HG02763 (cell line): ENCODE measurements at regions not wholly inside any gene's neighbourhood (a gene's known extent, or its start where the extent isn't known, plus 50 kb on each side); places are given as distances from the start of the nearest gene placed in this dataset.

Experiments
- ATAC-seq: cut with Tn5 transposase; IDR thresholded peaks from one replicate; pipeline ENCODE4 v1.9.1; 2021; ENCODE audit warnings: mild to moderate bottlenecking, moderate library complexity; ENCODE audit not compliant: unreplicated experiment

DNA sequence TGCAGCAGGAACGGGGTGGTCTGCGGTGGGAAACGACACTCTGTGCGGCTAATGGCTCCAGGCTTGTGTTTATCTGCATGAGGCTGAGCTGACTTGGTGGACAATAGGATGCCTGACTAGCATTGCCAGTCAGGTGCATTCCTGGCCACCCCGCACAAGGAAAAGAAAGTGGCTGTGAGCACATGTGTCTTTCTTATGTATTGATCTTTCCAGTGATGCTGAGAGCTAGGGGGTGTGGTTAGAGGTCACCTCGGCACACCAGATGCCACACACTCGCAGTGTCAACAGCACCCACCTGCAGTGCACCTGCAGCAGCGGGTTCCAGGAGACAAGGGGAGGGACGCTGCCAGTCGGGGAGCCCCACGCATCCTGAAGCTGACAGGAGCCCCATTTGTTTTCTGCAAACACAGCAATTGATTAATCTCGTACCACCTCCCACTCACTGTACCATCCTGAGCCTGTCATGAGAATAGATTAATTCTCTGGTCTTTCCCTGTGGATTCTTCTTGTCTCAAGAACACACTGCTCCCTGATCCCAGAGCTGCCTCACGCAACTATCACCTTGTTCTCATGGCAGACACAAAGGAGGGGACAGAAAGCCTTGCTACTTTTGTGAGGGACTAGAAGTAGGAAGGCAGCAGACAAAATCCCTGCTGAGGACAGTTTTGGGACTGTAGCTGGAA lies 251.7 kb upstream of the WWC1 start:
- no peak for ATAC-seq

DNA sequence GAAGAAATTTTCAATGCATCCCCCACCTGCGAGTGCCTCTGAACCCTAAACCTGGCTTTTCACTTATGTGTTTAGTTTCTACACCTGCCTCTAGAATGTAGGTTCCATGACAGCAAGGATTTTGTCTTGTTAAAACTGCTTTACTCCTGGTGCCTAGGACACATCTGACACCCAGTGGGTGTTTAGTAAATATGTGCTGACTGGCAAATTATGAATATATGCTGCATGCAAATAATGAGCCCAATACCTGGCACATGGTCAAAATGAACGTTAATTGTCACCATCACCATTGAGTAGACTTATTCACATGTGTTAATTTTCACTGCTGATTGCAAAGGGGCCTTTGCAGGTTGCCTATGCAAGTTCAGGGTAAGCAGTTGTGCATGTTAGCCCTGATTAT lies 249.9 kb upstream of the WWC1 start:
- ATAC-seq, result no peak

DNA sequence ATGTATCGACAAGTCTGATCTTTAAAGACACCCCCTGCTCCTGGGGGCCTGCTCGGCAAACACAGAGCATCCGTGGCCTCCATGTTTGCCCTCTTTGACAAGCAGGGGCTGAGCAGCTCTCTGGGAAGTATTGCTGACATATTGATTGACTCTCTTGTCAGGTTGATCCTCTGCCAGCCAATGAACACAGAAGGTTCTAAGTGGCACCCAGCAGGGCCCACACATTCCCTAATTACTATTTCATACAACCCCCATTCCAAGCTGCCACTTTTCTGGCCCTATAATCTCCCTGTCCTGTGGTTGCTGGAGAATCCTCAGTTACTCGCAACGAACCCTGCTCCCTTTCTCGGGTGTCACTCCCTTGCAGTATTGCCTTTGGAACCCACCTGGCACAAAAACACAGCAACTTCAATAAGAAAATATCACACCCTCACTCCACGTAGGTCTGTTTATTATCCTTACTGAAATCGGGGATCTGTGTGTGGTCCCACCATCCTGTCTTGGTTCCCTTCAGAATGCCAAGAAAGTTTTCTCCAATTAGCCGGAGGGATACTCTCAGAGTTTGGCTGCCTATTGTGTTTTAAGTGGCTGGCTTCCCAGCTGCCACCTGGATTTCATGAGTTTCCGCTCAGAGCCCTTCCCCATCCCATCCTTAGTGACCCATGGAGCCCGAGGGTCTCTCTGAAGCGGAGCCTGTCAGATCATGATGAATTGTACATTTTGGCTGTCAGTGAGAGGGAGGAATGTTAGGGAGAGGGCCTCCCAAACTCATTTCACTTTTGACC lies 249.0 kb upstream of the WWC1 start:
- no peak for ATAC-seq

DNA sequence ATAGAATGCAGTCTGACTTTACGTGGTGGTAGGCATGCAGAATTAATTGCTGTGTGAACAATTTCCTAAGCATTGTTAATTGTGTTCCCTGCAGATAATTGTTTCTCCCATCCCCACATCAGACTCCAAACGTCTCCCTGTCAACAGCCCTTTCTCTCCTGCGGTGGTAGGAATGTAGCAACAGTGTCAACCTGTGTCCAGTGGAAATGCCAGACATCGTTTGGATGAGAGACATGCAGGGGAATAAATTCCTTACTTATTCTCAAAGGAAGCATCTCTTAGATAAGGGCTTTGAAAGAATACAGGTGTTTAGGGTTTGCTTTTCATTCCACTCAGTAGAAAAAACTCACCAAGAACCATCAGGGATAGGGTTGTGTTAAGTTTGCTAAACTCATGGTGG lies 245.3 kb upstream of the WWC1 start:
- ATAC-seq, result no peak

DNA sequence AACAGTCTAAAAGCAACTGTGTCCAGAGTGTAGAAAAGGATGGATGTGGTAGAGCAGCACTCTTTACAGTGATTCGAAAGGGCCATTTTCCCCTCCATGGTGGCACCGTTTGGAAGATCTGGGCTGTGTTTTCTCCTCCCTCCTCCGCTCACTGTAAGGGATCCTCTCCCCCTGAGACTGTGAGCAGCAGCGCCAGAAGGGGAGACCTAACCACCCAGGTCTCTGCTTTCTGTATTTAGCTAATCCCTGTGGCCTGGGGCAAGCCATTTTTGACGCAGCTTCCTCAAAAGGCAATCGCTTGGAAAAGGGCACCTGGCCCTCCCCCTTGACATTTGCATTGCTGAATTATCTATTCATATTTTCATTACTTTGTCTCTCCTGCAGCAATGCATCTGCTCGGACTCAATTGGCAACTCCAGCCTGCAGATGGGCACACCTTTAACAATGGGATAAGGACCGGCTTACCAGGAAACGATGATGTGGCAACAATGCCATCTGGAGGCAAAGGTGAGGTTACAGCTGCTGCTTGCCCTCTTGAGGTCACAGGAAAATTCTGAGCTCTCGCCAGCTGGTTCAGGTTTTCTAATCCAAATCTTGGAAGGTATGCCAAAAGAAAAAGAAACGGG lies 244.3 kb upstream of the WWC1 start:
- ATAC-seq, result no peak

DNA sequence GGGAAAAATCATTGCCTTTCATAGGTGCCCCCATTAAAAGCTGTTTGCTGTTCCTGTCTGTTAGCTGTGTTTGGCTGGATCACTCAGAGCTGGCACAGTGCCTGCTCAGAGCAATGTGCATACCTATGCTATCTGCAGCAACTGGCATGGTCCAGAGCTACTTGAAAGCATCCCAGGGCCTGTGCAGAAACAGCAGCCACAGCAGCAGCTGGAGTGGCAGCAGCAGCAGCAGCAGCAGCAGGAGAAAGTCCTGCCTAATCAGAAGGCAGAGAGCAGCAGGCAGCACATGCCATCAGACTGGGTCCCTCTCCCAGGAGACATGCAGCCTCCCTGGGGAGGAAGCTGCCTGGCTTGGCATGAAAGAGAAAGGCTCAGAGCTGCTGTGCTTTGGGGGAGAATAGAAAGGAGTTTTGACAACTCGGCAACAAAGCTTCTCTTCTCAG lies 243.8 kb upstream of the WWC1 start:
- no peak for ATAC-seq

DNA sequence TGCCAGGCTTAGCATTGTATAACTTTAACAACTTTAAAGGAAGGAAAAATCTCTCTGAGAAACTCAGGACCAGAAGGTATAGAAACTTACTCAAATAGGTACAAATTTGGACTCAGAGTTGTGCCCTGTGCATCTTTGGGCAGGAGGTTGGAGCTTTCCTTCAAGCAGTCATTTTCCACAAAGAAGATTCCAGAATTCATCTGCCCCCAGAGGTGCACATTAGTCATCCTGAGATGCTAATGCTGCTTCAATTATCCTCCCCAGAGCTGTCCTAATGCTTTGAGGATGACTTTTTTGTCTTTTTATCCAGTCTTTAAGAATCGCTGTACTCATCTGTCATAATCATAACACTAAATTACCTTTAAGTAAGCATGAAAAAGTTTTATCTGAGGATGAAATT lies 243.0 kb upstream of the WWC1 start:
- ATAC-seq, result no peak

GRCh38 chr5:168052686-168053085 lies 238.8 kb upstream of the WWC1 start:
- no peak for ATAC-seq

DNA sequence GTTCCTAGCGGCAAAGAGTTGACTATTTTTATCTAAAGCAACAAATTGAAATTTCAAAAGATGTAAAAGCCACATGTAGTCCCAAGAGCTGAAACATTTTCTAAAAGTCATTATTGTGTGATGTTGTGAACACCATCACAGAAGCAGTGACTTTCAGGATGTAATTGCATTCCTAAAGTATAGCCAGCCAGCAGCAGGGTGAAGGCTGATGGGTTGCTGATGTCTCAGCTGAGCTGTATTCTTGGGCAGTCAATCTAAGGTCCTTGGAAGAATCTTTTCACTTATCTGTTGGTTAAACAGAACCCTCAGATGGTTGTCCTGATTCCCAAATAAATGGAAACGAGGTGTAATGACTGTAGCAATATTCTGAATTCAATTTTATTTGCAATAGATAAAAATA lies 237.4 kb upstream of the WWC1 start:
- ATAC-seq, result no peak

DNA sequence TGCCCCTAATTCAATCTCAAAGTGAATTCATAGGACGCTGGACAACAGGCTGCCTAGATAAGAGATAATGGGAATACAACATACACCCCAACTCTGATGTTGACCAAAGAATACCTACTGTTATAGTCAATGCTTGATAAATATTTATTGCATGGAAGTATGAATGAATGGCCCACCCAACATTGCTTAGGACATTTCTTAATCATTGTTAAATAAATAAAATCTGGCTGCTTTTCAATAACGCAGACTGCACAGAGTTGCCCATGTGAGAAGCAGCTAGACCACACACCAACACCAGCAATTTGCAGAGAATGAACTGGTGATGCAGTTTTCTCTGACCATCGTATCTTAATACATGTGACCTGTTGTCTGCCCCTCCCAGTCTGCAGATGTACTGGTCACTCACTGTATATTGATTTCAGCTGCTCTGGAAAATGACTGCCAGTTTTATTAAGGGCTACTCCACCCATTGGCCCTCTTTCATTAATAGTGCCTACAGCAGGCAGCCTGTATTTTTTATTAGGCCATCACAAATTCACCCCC lies 236.2 kb upstream of the WWC1 start:
- ATAC-seq, result no peak

- no peak for ATAC-seq
Observed at GRCh38 chr5:168055961-168056360, 235.5 kb upstream of the WWC1 start.

- ATAC-seq, result no peak
Observed at GRCh38 chr5:168056499-168057182, 234.8 kb upstream of the WWC1 start.

DNA sequence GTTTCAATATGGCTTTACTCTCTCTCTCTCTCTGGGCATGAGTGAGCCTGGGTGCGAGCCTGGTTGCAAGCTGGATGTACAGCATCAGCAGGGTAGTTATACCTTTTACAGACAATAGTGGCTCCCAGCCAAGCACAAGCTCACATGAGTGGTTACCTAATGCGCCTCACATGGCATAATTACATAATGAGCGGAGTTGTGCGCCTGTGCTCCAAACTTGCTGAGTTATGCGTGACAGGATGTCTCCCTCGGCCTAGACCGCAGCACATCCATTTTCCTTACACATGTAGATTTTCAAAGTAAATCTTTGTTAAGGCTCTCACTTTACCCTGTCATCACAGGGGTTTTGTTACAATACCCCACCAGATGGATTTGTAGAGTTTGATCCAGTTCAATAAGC lies 233.5 kb upstream of the WWC1 start:
- ATAC-seq, result no peak

DNA sequence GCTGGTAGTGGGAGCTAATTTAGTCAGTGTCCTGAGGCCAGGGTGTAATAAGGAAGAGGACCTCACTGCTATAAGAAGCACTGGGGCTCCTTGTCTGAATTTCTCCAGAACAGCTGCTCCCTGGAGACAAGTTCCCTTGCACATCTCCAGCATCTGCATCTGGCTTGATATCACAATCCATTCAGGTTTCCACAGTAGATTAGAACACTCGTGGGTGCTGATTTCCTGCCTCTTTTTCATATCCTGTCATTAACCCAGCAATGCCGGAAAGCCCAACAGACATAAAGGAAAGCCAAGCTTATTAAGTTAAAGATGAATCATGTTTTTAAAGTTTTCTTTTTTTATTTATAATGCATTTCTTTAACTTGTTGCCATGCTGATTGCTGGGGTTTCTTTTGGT lies 232.3 kb upstream of the WWC1 start:
- ATAC-seq, result no peak

- ATAC-seq, result no peak
Observed at GRCh38 chr5:168062239-168062638, 229.2 kb upstream of the WWC1 start.

DNA sequence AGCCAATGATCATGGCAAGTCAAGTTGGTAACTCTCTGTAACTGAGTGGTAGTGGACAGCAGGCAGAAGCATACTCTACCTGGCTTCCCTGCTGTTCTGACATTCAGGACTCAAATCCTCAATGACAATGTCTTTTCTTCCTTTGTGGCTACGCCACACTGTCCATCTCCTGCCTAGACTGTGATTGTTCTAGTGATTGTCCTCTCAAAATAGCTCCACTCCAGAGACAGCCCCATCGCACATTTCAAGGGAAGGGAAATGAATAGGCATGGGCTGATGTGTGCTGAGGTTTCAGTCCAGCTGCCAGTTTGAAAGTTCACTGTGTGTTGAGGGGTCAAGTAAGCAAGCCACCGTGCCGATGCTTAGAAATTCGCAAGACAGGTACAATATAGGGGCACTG lies 227.0 kb upstream of the WWC1 start:
- no peak for ATAC-seq

DNA sequence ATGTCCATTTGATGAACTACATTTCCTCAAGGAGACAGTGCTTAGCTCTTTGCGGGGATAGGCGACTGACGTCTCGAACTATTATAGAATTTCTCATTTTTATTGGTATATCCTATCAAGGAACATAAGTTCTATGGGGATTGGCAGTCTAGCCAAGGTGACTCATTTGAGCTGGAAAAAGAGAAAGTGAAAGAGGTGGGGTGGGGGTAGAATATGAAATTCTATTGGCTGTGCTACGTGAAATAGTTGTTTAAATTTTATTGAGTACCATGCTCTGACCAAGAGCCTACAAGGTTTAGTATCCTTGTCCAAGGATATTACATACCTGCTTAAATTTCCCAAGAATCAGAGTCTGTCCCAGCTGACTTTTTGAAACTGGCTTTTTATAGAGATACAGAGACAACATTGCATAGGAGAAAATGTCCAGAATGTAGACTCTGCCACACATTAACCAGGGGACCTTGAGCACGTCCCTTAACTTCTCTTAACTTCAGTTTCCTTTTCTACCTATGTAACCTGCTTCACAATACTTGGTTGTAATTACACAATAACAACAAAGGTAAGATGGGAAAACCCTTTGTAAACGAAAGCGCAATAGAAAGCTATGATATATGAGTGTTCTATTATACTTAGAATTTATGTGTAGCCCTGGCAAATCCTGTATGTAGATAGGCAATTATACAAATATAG lies 226.4 kb upstream of the WWC1 start:
- no peak for ATAC-seq

- ATAC-seq, result no peak
Observed at GRCh38 chr5:168066536-168067208, 224.8 kb upstream of the WWC1 start.

DNA sequence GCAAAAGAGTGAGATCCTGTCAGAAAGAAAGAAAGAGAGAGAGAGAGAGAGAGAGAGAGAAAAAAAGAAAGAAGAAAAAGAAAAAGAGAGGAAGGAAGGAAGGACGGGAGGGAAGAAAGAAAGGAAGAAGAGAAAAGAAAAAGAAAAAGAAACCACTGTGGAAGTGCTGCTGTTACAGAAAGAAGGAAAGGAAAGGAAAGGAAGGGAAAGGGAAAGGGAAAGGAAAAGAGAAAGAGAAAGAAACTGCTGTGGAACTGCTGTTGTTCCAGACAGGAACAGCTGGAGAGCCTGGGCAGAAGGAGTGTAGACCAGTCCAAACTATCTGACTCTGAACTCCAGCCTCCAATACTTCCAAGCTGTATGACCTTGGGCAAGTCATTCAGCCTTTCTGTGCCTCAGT lies 220.7 kb upstream of the WWC1 start:
- no peak for ATAC-seq

DNA sequence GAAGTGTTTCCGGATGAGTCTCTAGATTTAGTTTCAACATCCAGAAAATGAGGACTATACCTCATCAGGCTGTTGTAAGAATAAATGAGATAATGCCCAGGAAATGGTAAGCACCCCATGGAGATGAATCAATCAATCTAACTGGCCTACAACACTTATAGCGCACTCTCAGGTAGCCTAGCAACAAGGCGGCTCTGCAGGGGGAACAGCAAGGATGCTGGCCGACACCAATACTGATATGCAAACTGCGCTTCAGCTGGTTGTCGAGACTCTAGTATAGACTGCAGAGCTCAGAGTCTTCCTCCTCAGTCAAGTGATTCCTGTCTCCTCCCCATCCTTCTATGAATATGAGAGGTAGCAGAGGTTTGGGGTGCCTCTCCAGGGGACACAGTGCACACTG lies 218.8 kb upstream of the WWC1 start:
- ATAC-seq, result no peak
